Right forelimb (tissue), 1 donor: ENCODE measurements at regions not wholly inside any gene's neighbourhood (a gene's known extent, or its start where the extent isn't known, plus 50 kb on each side); places are given as distances from the start of the nearest gene placed in this dataset.

Experiments
- DNase-seq: peaks from one replicate; pipeline ENCODE4 v3.0.0-alpha.2; 2018

DNA sequence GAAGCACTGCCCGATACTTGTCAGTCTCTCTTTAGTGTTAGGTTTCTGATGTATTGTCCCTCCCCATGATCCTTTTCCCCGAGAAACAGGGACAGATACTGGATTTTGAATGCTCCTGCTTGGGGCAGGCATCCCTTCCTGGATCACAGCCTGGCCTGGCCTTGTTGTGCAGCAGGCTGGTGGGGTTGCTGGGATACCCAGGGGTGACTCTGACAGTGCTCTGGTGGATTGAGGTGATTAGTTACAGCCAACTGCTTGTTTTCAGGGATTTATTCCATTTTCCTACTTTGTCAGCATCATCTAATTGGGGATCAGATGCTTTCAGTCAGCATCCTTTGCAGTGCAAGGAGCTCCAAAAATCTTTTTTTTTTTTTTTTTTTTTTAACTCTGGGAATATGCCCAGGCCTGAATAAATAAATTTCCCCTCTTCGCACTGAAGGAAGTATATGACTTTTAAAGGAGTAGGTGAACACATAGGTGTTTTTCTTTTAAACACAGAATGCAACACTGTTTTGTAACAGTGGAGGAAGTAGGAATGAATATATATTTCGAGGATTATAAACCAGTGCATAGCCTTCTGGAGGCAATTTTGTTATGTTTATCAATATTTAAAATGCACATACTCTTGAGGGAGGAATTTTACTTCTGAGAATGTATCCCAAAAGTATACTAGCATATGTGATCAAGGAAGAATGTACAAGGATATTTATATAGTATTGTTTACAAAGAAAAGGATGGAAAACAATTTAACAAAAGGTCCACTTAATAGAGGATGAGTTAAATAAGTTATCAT lies 127.3 kb upstream of the ELL2 start:
- DNase-seq, result no peak

DNA sequence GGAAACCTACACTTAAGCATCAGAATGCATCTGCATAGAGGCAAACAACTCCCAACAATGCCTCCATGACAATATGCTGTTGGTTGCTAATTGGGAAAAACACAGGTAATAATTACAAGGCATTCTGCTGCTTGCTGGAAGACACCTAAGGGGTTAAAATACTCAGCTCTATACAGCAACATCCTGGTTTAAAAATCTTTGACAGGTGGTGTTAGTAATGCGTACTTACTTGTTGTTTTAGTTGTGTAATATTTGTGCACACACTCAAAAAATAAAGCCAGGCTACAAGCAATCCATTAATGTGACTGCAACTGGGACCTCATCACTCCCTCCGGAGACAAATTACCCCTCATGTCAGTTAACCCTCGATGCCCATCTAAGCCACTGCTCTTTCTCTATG lies 126.3 kb upstream of the ELL2 start:
- DNase-seq, result no peak

DNA sequence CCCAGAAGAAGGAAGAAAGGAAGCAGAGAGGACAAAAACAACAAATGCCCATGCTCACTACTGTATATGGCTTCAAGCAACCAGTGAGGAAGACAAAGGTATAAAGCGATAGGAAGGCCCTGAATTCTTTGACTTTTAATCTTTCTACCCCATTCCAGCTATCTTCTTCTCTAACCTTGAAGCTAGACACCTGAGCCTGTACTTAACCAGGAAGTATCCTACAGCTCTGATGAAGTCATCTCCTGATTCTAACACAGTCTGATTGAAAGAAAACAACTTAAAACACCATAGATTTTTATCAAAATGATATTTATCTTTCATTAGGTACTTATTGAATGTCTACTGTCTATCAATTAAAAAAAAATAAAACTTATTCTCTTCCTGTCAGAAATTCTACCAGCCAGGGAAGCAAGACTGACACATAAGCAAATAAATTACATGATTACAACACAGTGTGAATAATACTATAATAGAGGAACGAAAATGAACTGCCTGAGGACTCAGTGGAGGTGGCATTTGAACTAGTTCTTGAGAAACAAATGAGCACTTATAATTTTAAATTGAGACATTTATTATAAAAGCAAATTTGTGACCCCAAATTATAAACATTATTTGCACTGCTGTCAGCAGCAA lies 123.3 kb upstream of the ELL2 start:
- DNase-seq, result no peak

- DNase-seq, result no peak
Measured at GRCh38 chr5:96083361-96083881, 121.8 kb upstream of the ELL2 start.

- DNase-seq, result no peak
Measured at GRCh38 chr5:96081276-96081858, 119.7 kb upstream of the ELL2 start.

GRCh38 chr5:96080557-96080956 lies 118.9 kb upstream of the ELL2 start:
- no peak for DNase-seq

DNA sequence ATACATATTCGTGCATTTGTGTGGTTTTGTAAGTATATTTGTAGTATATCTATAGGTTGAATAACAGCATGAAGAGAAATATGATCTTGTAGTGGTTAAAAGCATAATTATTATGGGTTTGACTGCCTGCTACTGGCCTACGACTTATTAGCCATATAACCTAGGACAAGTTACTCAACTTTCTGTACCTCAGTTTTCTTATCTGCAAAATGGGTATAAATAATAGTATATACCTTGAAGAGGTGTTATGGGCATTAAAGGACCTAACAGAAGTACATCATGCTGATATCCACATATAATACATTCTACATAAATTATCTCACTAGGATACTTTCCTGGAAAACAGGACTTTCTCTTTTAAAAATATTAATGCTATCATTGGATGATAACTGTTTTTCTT lies 118.3 kb upstream of the ELL2 start:
- no peak for DNase-seq

GRCh38 chr5:96079075-96079474 lies 117.4 kb upstream of the ELL2 start:
- DNase-seq, result no peak

- no peak for DNase-seq
Measured at GRCh38 chr5:96076451-96076850, 114.8 kb upstream of the ELL2 start.

DNA sequence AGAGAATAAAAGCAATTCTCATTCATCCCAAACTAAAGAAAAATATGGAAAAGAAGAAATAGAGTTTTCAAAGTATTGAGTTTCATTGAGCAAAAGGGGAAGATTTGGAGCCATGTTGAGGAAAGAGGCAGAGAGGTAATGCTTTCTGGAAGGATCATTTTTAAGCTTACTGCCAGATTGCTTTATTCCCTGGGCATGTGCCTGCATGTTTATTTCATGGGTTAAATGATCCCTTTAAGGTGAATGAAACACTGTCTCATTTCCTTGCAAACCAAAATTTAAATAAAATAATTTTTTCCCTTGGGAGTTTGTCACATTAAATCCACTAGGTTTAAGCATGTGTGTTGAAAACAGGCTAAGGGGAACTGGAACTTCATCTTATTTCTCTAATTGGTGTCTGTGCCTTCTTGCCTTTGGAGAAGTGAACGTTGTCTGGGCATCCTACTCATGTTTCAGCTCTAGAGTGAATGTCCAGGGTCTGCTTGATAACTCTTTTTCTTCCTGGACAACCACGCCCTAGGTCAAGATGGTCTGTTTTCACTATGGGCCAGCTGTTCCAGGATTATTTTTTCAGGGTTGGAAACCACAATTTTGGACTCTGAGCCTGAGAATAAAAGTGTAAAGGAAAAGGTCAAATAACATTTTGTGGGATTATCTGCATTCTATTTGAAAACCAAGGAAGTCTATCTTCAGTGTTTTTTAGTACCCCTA lies 114.1 kb upstream of the ELL2 start:
- DNase-seq, result no peak

DNA sequence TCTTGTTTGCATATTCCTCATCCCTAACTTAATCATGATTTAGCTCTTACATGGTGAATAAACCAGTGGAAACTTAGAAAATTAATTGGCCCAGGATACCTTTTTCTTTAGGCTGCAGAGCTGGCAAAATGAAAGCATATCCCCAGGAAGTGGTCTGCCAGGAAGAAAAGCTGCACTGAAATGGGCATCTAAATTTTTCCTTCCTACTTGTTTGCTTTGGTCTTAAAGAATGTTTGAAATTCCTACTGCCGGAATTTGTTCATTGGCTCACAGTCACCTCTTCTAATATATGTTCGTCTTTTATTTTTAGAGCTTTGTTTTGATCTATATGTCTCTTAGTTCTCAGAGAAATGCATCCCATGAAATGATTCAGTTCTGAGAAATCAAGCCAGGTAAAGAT lies 113.2 kb upstream of the ELL2 start:
- DNase-seq, result no peak

- no peak for DNase-seq
Measured at GRCh38 chr5:96074460-96074859, 112.8 kb upstream of the ELL2 start.

DNA sequence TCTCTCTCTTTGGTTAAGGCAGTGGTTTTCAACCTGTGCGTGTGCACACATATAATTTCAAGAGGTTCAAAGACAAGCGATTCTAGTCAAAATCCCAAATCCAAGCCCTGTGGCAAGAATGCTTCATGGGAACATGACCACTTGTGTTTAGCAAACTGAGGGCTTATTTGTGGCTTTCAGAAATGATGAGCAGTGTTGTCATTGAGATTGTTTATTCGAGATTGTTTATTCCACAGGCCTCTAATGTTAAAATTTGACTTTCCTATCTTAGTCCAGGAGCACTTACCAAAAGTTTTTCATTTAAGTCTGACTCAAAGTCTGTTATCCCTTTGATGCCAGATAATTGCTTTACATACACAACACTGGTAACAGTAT lies 111.1 kb upstream of the ELL2 start:
- no peak for DNase-seq

- DNase-seq, result no peak
Measured at GRCh38 chr5:96072138-96072790, 110.6 kb upstream of the ELL2 start.

GRCh38 chr5:96070622-96071225 lies 109.1 kb upstream of the ELL2 start:
- DNase-seq, result no peak

GRCh38 chr5:96067894-96068614 lies 106.4 kb upstream of the ELL2 start:
- DNase-seq, result no peak

DNA sequence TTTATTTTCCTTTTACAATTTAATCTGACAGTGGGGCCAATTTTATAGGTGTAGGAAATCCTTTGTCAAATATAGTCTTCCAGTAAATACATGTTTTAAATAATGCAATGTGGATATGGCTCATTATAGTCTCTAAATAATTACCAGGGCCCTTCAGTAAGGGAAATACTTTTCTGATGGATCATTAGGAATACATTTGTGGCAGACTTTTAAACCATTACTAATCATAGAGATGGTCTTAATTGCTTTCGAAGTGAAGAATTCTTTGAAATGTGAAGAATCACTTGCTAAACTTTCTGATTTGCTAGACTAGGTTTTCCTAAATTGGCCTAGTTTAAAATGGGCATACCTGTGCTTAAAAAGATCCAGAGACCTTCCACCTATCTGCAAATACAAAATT lies 105.6 kb upstream of the ELL2 start:
- DNase-seq, result no peak

- DNase-seq, result no peak
Measured at GRCh38 chr5:96066386-96066719, 104.7 kb upstream of the ELL2 start.

GRCh38 chr5:96065685-96066385 lies 104.2 kb upstream of the ELL2 start:
- no peak for DNase-seq

DNA sequence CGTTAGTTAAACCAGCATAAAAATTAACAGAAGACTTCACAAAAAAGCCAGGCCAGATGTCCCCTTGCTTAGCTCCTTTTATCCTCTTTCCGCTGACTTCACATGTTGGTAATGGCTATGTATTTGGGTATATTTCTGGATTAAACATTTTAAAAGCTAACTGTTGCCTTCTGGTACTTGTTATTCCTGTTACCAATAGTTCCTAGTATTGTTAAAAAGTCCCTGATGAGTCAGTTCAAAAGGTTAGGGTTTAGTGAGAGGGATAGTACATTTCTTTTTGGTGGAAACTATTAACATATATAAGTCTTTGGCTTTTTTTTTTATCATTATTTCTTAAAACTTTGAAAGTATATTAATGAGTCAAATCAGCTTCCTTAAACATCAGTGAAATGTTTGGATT lies 103.2 kb upstream of the ELL2 start:
- DNase-seq, result no peak

DNA sequence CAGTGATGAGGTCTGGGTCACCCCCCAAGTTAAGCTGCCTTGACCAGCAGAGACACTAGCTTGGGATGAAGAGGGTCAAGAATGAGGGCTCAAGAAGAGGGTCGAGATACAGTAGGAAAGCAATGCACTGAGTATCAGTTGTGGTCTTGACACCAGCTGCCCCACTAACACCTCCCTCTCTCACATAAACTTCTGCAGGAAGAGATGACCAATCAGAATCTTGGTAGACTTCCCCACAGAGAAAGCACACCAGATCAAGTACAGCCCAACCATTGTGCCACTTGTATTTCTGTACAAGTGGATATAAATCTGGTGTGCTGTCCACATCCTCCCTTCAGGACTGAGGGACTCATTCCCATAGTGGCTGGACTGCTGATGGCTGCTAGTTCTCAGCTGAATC lies 101.2 kb upstream of the ELL2 start:
- DNase-seq, result no peak
